ENCODE measurements at regions not wholly inside any gene's neighbourhood (a gene's known extent, or its start where the extent isn't known, plus 50 kb on each side); places are given as distances from the start of the nearest gene placed in this dataset.

DNA sequence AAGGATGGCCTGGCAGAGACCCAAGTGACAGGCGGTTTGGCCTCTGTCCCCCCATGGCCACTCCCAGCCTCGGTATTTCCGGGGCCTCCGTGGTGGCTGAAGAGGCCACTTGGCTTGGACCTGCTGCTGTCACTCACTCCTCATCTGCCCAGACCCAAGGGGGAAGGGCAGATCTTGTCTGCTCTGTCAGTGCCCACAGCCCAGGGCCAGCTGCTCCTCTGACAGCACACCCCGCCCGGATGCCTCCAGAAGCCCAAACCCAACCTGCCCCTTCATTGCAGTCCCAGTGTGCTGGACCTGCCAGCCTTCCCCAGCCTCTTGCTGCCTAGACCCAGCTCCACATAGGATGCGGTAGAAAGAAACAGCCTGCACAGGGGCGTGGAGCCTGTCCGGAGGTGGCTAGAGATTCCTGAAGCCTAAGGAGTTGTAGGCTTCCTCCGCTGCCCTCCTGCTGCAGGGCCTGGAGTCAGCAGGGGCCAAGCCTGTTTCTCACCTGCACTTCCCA is 52.0 kb downstream of the MAGEF1 start:
- no peak overlapping the region for H3K27ac ChIP-seq
- no peaks in the 10 kb centered on the region for H3K36me3 ChIP-seq
- no peak overlapping the region for H3K4me3 ChIP-seq
- peaks cover 5% of the 10 kb centered on the region for H3K4me1 ChIP-seq (replicated peaks)
- no peak for DNase-seq (ENCODE audit: low read depth in 1 of 2, low spot score in 2 of 2)
- H3K9me3 ChIP-seq (replicated peaks), result no peaks in the 10 kb centered on the region
- H3K27me3 ChIP-seq (replicated peaks), result no peaks in the 10 kb centered on the region

DNA sequence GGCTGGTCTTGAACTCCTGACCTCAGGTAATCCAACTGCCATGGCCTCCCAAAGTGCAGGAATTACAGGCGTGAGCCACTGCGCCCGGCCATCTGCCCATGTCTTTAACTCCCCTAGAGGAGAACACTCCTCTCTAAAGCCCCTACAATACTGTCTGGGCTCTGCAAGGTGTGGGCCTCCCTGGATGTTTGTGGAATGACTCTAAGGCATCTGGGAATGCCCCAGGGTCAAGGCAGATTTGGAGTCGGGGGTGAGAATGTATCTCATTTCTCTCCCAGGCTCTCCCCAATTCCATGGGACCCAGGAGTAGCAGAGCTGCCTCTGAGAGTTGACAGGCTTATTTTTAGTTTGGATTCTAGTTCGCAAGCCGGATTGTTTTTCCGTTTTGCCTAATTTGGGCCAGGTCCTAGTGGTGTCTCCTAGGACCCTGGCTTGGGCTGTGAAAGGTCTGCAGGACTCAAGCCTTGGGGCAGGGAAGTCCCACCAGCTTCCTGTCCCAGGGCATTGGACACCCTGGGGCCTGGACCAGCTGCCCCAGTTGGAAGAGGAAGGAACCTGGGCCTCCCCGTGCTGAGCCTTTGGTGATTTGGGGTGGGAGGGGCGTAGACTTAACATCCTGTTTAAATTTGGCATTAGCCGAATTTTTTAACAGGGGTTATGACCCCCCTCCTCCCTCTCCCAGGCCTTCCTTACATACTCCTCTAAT is 53.5 kb downstream of the MAGEF1 start:
- H3K27ac ChIP-seq, result no peak overlapping the region
- H3K4me3 ChIP-seq, result no peak overlapping the region
- no peaks in the 10 kb centered on the region for H3K9me3 ChIP-seq (replicated peaks)
- no peak for DNase-seq (ENCODE audit: low read depth in 1 of 2, low spot score in 2 of 2)
- no peaks in the 10 kb centered on the region for H3K36me3 ChIP-seq
- no peaks in the 10 kb centered on the region for H3K27me3 ChIP-seq (replicated peaks)
- peaks cover 5% of the 10 kb centered on the region for H3K4me1 ChIP-seq (replicated peaks)

- H3K27ac ChIP-seq, result no peak overlapping the region
- no peak for DNase-seq (ENCODE audit: low read depth in 1 of 2, low spot score in 2 of 2)
- peaks cover 5% of the 10 kb centered on the region for H3K4me1 ChIP-seq (replicated peaks)
- H3K27me3 ChIP-seq (replicated peaks), result no peaks in the 10 kb centered on the region
- no peaks in the 10 kb centered on the region for H3K36me3 ChIP-seq
- H3K4me3 ChIP-seq, result no peak overlapping the region
- no peaks in the 10 kb centered on the region for H3K9me3 ChIP-seq (replicated peaks)
Measured at GRCh38 chr3:184656829-184657681, 54.8 kb downstream of the MAGEF1 start.

DNA sequence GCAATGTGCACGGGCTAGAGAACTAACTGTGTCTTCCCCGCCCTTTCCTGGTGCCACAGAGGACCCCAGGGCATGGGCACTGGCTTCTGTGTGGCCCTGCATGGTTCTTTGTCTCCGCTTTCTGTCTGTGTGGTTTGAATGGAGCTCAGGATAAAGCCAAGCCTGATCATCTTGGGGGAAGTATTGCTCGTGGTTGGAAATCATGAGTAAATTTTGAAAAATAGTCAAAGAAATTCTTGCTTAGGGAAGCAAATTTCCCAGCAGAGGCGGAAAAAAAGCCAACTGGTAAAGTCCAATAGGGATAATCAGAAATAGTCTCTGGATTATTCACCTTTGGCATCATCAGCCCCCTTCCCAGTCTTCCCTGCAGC is 55.4 kb downstream of the MAGEF1 start:
- Histone ChIP-seq H3K4me3 (no peak overlapping the region), H3K27ac (no peak overlapping the region), H3K4me1 (replicated peaks) (peaks cover 5% of the 10 kb centered on the region), H3K27me3 (replicated peaks) (no peaks in the 10 kb centered on the region), H3K36me3 (no peaks in the 10 kb centered on the region), H3K9me3 (replicated peaks) (no peaks in the 10 kb centered on the region)
- DNase-seq (ENCODE audit: low read depth in 1 of 2, low spot score in 2 of 2), result no peak

DNA sequence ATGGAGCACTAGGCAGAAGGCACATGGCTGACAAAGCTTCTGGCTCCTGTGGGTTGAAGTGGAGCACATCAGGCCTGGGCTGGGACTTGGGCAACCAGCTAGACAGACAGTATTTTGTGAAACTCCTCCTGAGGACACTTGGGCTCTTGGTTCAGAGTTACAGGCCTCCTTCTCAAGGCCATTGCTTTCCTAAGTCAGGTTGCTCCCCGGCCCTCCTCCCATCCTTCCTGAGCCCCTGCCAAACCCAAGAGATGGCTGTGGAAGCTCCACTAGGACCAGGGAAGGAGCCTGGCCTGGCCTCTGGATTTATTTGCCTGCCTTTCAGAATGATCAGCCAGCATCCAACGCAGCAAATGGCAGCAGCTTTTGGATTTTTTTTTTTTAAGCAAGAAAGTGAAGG is 56.3 kb downstream of the MAGEF1 start:
- Histone ChIP-seq H3K27me3 (replicated peaks) (no peaks in the 10 kb centered on the region), H3K4me1 (replicated peaks) (peaks cover 5% of the 10 kb centered on the region), H3K36me3 (no peaks in the 10 kb centered on the region), H3K27ac (no peak overlapping the region), H3K9me3 (replicated peaks) (no peaks in the 10 kb centered on the region), H3K4me3 (no peak overlapping the region)
- no peak for DNase-seq (ENCODE audit: low read depth in 1 of 2, low spot score in 2 of 2)

DNA sequence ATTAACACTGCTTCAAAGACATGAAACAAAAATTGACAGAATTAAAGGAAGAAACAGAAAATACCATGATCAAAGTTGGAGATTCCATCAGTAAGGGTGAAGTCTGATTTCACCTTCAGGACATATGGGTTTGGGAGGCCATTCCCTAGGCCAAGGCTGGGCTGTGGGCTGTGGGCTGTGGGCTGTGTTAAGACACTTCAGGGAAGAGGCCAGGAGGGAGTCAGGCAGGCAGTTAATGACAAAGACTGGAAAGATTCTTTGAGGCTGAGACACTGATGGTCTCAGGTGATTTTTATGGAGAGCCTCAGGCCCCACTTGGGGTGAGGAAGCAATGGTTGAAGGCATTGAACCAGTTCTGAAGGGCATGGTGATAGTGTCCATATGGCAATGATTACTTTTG is 57.5 kb downstream of the MAGEF1 start:
- H3K9me3 ChIP-seq (replicated peaks), result no peaks in the 10 kb centered on the region

GRCh38 chr3:184652465-184652864 is 59.4 kb downstream of the MAGEF1 start:
- no peak for DNase-seq (ENCODE audit: low read depth in 1 of 2, low spot score in 2 of 2)
- Histone ChIP-seq H3K4me3 (no peak overlapping the region), H3K36me3 (no peaks in the 10 kb centered on the region), H3K9me3 (replicated peaks) (no peaks in the 10 kb centered on the region), H3K4me1 (replicated peaks) (no peaks in the 10 kb centered on the region), H3K27me3 (replicated peaks) (no peaks in the 10 kb centered on the region), H3K27ac (no peak overlapping the region)

More for the DNA sequence above, 57.5 kb downstream of the MAGEF1 start:
- no peak overlapping the region for H3K4me3 ChIP-seq
- DNase-seq (ENCODE audit: low read depth in 1 of 2, low spot score in 2 of 2), result no peak
- no peak overlapping the region for H3K27ac ChIP-seq
- H3K36me3 ChIP-seq, result no peaks in the 10 kb centered on the region
- no peaks in the 10 kb centered on the region for H3K27me3 ChIP-seq (replicated peaks)
- no peaks in the 10 kb centered on the region for H3K4me1 ChIP-seq (replicated peaks)

GRCh38 chr3:184651904-184652303 is 60.0 kb downstream of the MAGEF1 start:
- no peaks in the 10 kb centered on the region for H3K36me3 ChIP-seq
- no peak overlapping the region for H3K4me3 ChIP-seq
- no peaks in the 10 kb centered on the region for H3K27me3 ChIP-seq (replicated peaks)
- H3K4me1 ChIP-seq (replicated peaks), result no peaks in the 10 kb centered on the region
- no peak for DNase-seq (ENCODE audit: low read depth in 1 of 2, low spot score in 2 of 2)
- H3K27ac ChIP-seq, result no peak overlapping the region
- no peaks in the 10 kb centered on the region for H3K9me3 ChIP-seq (replicated peaks)

GRCh38 chr3:184648636-184649035 is 63.2 kb downstream of the MAGEF1 start:
- no peak for DNase-seq (ENCODE audit: low read depth in 1 of 2, low spot score in 2 of 2)
- Histone ChIP-seq H3K4me3 (no peak overlapping the region), H3K27ac (no peak overlapping the region), H3K27me3 (replicated peaks) (no peaks in the 10 kb centered on the region), H3K4me1 (replicated peaks) (no peaks in the 10 kb centered on the region), H3K36me3 (no peaks in the 10 kb centered on the region), H3K9me3 (replicated peaks) (no peaks in the 10 kb centered on the region)

DNA sequence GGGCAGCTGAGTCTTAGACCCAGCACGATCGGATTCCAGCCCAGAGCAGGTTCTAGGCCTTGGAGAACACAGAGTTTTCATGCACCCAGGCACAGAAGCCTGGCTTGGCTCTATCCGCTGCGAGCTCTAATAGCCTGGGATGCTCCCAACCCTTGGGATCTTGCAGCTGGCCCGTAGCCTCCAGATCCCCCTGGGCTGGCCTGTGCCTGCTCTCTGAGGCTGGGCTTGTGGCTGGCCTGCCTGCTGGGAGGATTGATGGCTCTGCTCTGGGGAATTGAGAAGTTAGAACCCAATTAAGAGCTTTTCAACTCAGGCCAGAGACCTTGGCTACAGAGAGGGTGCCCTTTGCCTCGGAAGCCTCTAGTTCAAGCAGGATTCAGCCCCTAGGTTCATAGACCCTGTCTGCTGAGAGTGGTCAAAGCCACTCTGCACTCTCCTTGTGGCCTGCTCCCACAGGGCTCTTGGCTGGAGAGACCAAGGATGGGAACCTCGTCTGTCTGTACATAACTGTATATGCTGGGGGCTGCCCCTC is 64.4 kb downstream of the MAGEF1 start:
- DNase-seq (ENCODE audit: low read depth in 1 of 2, low spot score in 2 of 2), result no peak

GRCh38 chr3:184645336-184645735 is 66.5 kb downstream of the MAGEF1 start:
- Histone ChIP-seq H3K4me1 (replicated peaks) (no peaks in the 10 kb centered on the region), H3K27me3 (replicated peaks) (no peaks in the 10 kb centered on the region), H3K4me3 (no peak overlapping the region), H3K9me3 (replicated peaks) (no peaks in the 10 kb centered on the region), H3K36me3 (no peaks in the 10 kb centered on the region), H3K27ac (no peak overlapping the region)
- no peak for DNase-seq (ENCODE audit: low read depth in 1 of 2, low spot score in 2 of 2)

More for the DNA sequence above, 64.4 kb downstream of the MAGEF1 start:
- no peaks in the 10 kb centered on the region for H3K27me3 ChIP-seq (replicated peaks)
- H3K36me3 ChIP-seq, result no peaks in the 10 kb centered on the region
- no peaks in the 10 kb centered on the region for H3K9me3 ChIP-seq (replicated peaks)
- H3K4me1 ChIP-seq (replicated peaks), result no peaks in the 10 kb centered on the region
- H3K27ac ChIP-seq, result no peak overlapping the region
- H3K4me3 ChIP-seq, result no peak overlapping the region

DNA sequence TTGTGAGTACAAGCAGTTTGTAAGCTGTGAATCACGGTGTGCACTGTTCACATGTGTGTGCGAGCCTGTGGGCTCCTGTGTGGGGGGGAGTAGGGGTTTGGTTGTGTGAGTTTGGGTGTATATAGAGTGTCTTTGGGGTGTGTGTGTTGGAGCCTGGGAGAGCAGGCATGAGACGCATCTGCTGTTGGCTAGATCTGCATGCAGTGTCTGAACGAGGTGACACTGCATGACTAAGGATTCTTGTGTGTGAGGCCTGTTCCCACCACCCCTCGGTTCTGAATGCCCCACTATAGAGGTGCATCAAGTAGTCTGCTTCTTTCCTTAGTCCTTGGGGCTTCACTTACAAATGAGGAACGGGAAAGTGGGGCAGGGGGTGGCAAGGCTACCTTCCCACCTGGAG is 68.4 kb downstream of the MAGEF1 start:
- DNase-seq (ENCODE audit: low read depth in 1 of 2, low spot score in 2 of 2), result no peak

GRCh38 chr3:184642631-184643285 is 69.1 kb downstream of the MAGEF1 start:
- Histone ChIP-seq H3K4me1 (replicated peaks) (no peaks in the 10 kb centered on the region), H3K27ac (no peak overlapping the region), H3K27me3 (replicated peaks) (no peaks in the 10 kb centered on the region), H3K36me3 (no peaks in the 10 kb centered on the region), H3K4me3 (no peak overlapping the region), H3K9me3 (replicated peaks) (no peaks in the 10 kb centered on the region)
- no peak for DNase-seq (ENCODE audit: low read depth in 1 of 2, low spot score in 2 of 2)

More for the DNA sequence above, 68.4 kb downstream of the MAGEF1 start:
- no peaks in the 10 kb centered on the region for H3K9me3 ChIP-seq (replicated peaks)
- H3K4me1 ChIP-seq (replicated peaks), result no peaks in the 10 kb centered on the region
- no peaks in the 10 kb centered on the region for H3K27me3 ChIP-seq (replicated peaks)
- no peaks in the 10 kb centered on the region for H3K36me3 ChIP-seq
- no peak overlapping the region for H3K4me3 ChIP-seq
- no peak overlapping the region for H3K27ac ChIP-seq

GRCh38 chr3:184641430-184641829 is 70.4 kb downstream of the MAGEF1 start:
- no peak for DNase-seq (ENCODE audit: low read depth in 1 of 2, low spot score in 2 of 2)
- H3K4me1 ChIP-seq (replicated peaks), result peaks cover 10% of the 10 kb centered on the region
- H3K9me3 ChIP-seq (replicated peaks), result no peaks in the 10 kb centered on the region
- no peaks in the 10 kb centered on the region for H3K36me3 ChIP-seq
- H3K27ac ChIP-seq, result no peak overlapping the region
- no peaks in the 10 kb centered on the region for H3K27me3 ChIP-seq (replicated peaks)
- no peak overlapping the region for H3K4me3 ChIP-seq
